Neural crest cell (in vitro differentiated cells): ENCODE measurements at regions not wholly inside any gene's neighbourhood (a gene's known extent, or its start where the extent isn't known, plus 50 kb on each side); places are given as distances from the start of the nearest gene placed in this dataset.

Experiments used
- DNase-seq: peaks from one replicate; pipeline ENCODE4 v3.0.0; 2021; ENCODE audit warnings: low read depth, mixed read lengths, low spot score
- H3K27ac Mint-ChIP-seq: one replicate; pipeline ENCODE4 v1.8.0; 2021; ENCODE audit warnings: mild to moderate bottlenecking, mixed read lengths; ENCODE audit not compliant: unreplicated experiment
- H3K27me3 Mint-ChIP-seq: 2 replicates; pipeline ENCODE4 v1.8.0; 2021; ENCODE audit warnings: low read depth, mild to moderate bottlenecking, mixed read lengths
- H3K36me3 Mint-ChIP-seq: 2 replicates; pipeline ENCODE4 v1.8.0; 2021; ENCODE audit warnings: low read depth, mild to moderate bottlenecking, mixed read lengths
- H3K4me1 Mint-ChIP-seq: 2 replicates; pipeline ENCODE4 v1.8.0; 2021; ENCODE audit warnings: mixed read lengths
- H3K4me3 Mint-ChIP-seq: one replicate; pipeline ENCODE4 v1.8.0; 2021; ENCODE audit warnings: mild to moderate bottlenecking, mixed read lengths
- H3K9me3 Mint-ChIP-seq: 2 replicates; pipeline ENCODE4 v1.8.0; 2021; ENCODE audit warnings: mixed read lengths
- CTCF ChIP-seq: fragments of 200-600 bp; sonication (generic); conservative IDR thresholded peaks from 2 replicates; pipeline ENCODE4 v1.5.0; 2021; ENCODE audit warnings: antibody characterized with exemption, mild to moderate bottlenecking

- Mint-ChIP-seq H3K27me3 (no peaks in the 10 kb centered on the region), H3K27ac (no peak overlapping the region), H3K4me1 (no peaks in the 10 kb centered on the region), H3K4me3 (no peak overlapping the region), H3K9me3 (peaks cover 3% of the 10 kb centered on the region), H3K36me3 (no peaks in the 10 kb centered on the region)
- TF ChIP-seq CTCF = peak; percentile 89
- DNase-seq = no peak
Observed at GRCh38 chr1:117284399-117285215, 73.9 kb upstream of the VTCN1 start.

GRCh38 chr1:117278531-117278930 lies 67.8 kb upstream of the VTCN1 start:
- Mint-ChIP-seq H3K4me3 (no peak overlapping the region), H3K4me1 (no peaks in the 10 kb centered on the region), H3K36me3 (no peaks in the 10 kb centered on the region), H3K27me3 (no peaks in the 10 kb centered on the region), H3K9me3 (peaks cover 3% of the 10 kb centered on the region), H3K27ac (no peak overlapping the region)
- TF ChIP-seq CTCF = no peak
- no peak for DNase-seq

GRCh38 chr1:117275055-117275454 lies 64.3 kb upstream of the VTCN1 start:
- Mint-ChIP-seq H3K4me3 (no peak overlapping the region), H3K9me3 (peaks cover 2% of the 10 kb centered on the region), H3K27me3 (no peaks in the 10 kb centered on the region), H3K27ac (no peak overlapping the region), H3K4me1 (no peaks in the 10 kb centered on the region), H3K36me3 (no peaks in the 10 kb centered on the region)
- TF ChIP-seq CTCF = no peak
- DNase-seq = no peak

GRCh38 chr1:117271959-117272358 lies 61.2 kb upstream of the VTCN1 start:
- no peak for DNase-seq
- no peaks in the 10 kb centered on the region for H3K27me3 Mint-ChIP-seq
- no peaks in the 10 kb centered on the region for H3K36me3 Mint-ChIP-seq
- no peak overlapping the region for H3K4me3 Mint-ChIP-seq
- no peak overlapping the region for H3K27ac Mint-ChIP-seq
- peaks cover 2% of the 10 kb centered on the region for H3K9me3 Mint-ChIP-seq
- TF ChIP-seq CTCF = no peak
- peaks cover 10% of the 10 kb centered on the region for H3K4me1 Mint-ChIP-seq

- no peak for DNase-seq
Observed at GRCh38 chr1:117271129-117271528, 60.4 kb upstream of the VTCN1 start.

More at GRCh38 chr1:117271129-117271528, 60.4 kb upstream of the VTCN1 start:
- Mint-ChIP-seq H3K27ac (no peak overlapping the region), H3K4me1 (peaks cover 10% of the 10 kb centered on the region), H3K36me3 (no peaks in the 10 kb centered on the region), H3K27me3 (no peaks in the 10 kb centered on the region), H3K9me3 (peaks cover 2% of the 10 kb centered on the region), H3K4me3 (no peak overlapping the region)
- no peak for TF ChIP-seq CTCF
